ENCODE measurements at regions not wholly inside any gene's neighbourhood (a gene's known extent, or its start where the extent isn't known, plus 50 kb on each side); places are given as distances from the start of the nearest gene placed in this dataset.
"Not testable (repeated sequence)": the region's sequence is repeated elsewhere in the genome, so short reads cannot be mapped to it uniquely, and the experiment has no call there.

DNA sequence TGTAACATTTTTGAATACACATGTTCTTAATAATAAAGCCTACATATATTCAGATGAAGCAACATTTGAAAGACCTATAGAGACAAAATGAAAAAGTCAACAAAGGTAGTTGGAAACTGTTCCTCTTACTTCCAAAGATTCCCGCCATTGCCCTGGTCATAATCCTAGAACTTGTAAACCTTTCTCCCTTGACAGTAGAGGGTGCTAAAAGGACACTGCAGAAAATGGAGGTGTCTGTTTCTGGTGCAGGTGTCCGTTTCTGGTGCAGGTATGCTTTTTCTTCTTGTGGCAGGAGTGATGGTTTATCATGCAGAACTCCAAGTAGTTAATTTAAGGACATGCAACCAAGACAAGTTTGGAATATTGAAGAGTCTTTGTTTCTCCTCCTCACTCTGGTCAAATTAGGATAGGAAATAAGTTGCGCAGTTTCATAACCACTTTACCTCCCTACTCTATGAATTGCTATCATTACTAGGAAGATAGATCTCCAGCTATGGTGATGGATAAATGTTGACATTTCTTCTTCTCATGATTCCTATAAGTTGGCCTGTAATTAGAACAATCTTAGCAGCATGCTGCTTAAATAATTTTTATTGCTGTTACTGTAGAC lies 56.0 kb upstream of the FAM174A start:
- DNase-seq = no peak

DNA sequence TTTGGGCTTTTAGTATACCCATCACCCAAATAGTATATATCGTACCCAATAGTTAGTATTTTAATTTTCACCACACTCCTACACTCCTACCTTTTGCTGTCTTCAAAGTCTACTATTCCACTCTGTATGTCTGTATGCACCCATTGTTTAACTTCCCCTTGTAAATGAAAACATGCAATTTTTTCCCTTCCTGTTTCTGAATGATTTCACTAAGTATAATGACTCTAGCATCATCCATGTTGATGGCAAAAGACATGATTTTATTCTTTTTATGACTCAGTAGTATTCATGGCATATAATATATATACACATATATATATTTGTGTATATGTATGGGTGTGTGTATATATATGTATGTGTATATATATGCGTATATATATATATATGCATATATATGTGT lies 63.1 kb upstream of the FAM174A start:
- DNase-seq = no peak

DNA sequence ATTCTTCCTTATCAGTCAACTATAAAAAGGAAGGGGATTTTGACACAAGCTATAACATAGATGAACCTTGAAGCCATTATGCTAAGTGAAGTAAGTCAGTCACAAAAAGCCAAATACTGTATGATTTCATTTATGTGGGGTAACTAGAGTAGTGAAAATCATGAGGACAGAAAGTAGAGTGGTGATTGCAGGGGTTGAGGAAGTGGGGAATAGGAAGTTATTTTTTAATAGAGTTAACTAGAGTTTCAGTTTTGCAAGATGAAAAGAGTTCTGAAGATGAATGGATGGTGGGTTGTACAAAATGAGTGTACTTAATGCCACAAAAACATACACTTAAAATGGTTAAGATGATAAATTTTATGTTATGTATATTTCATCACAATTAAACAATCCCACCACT lies 65.4 kb upstream of the FAM174A start:
- DNase-seq = no peak

DNA sequence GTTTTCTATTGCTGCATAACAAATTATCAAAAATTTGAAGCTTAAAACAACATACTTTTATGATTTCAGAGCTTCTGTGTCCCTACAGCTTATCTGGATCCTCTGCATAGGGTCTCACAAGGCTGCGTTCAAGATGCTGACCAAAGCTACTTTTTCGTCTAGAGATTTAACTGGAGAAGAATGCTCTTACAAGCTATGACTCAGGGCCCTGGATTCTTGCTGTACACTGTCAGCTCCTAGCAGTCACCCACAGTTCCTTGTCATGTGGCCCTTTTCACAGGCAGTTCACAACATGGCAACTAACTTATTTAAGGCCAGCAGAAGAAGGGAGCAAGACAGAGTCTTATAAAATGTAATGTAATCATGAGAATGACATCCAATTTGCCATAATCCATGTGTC lies 70.8 kb upstream of the FAM174A start:
- no peak for DNase-seq

DNA sequence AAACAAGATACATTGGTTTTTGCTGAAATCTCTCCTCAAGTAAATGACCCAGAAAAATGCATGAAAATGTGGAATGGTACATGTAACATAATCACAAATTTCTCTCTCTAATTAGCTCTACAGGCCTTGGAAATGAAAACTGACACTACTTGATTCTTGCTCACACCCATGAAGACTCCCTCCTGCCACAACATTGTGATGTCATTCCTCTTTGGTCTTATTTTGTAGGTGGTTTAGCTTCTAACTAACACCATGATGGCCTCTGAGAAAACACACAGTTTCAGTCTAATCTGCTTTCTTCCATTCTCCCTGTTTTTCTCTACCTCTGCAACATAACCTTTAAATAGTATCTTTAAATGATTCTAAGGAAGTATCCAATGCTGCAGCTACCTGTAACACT lies 78.6 kb upstream of the FAM174A start:
- DNase-seq = no peak

DNA sequence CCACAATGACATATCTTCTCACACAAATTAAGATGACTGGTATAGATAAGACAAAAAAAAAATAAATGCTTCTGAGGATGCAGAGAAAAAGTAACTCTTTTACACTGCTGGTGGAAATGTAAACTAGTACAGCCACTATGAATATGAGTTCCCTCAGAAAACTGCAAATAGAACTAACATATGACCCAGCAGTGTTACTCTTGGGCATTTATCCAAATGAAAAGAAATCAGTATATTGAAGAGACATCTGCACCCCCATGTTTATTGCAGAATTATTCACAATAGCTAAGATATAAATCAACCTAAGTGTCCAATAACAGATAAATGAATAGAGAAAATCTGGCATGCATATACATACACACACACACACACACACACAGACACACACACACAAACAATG lies 83.0 kb upstream of the FAM174A start:
- DNase-seq = no peak

DNA sequence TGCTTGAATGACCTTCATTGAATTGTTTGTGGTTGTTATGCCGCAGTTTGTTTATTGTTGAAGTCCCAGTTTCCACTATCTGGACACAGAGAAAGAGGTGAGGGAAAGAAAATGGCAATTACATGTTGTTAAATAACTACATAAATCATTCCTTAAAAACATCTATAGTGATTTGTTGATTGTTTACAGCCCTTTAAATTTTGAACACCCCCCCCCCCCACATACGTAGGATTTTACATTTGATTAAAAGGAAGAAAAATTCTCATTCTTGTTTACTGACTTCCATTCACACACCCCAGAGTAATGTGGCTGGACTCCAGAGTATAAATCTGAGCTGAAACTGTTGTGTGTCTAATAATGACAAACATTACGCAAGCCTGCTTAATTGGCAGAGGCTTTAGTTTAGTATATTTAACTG lies 87.1 kb upstream of the FAM174A start:
- DNase-seq = no peak

DNA sequence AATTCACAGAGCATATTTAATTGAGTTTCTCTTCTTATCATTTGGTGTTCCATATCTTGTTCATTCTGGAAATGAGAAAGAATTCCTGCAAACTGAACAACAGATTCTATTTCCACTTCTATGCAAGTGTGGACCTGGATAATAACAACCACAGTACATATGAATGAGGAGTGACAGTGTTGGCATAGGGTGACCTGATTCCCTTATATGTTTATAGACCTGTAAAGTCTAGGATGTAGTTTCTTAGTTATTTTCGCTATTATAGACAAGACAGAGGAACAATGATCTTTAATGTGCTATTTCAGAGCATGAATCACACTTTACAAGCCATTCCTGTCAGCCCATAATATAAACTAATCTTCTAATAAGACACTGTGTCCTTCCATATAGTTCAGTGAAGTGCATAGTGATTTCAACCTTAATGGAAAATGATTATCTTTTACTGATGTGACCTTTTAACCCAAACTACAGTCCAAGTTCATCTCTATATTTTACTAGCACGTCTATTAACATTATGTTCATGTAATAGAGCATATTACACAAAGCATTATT lies 88.2 kb upstream of the FAM174A start:
- DNase-seq = no peak

DNA sequence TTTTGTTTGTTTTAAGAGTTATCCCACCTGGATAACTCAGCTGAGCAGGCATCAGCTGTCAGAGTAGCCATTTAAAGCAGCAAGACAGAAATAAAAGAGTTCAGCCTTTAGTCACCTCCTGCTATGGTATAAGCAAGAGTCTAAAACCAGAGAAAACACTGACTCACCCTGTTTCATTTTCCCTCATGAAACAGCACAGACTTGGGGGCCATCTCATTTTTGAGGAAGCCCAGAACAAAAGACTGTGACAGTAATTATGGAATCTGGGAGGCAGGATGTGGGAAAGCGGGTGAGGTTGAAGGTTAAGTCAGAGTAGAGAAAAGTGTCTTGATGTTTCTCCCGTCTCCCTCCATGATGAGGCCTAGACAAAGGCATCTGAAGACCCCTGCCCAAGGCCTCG lies 90.2 kb upstream of the FAM174A start:
- no peak for DNase-seq

DNA sequence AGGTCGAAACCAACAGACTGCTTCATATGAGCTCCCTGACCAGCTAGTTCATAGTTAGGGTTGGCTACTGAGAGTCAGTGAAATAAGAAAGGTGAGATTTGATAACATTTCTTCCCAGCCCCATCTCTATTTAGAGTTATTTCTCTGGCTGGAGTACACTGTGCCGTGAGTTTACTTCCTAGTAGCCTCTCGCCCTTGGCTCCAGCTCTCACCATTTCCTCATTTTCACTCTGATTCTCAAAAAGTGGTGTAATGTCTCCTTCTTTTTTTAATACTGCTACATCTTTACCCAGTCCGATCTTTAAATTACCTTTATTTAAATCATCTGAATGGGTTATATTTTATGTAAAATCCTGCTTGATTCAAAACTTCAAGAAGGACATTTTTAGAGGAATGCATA lies 100.4 kb upstream of the FAM174A start:
- DNase-seq = no peak

DNA sequence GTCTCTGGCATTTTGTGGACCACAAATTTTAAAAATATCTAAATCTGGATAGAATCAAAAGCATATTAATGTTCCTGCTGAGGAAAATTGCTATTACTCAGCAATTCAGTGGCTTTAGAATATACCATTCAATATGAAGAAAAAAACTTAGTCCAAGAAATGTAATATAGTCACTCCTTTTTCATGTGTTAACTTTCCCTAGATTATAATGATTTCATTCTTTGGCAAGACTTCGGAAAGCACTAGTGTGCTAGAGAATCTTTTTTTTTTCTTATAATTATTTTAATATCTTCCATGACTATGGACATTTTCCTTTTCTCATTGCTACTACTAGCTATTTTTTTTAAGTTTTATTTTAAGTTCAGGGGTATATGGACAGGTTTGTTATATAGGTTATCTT lies 102.4 kb upstream of the FAM174A start:
- DNase-seq = no peak

DNA sequence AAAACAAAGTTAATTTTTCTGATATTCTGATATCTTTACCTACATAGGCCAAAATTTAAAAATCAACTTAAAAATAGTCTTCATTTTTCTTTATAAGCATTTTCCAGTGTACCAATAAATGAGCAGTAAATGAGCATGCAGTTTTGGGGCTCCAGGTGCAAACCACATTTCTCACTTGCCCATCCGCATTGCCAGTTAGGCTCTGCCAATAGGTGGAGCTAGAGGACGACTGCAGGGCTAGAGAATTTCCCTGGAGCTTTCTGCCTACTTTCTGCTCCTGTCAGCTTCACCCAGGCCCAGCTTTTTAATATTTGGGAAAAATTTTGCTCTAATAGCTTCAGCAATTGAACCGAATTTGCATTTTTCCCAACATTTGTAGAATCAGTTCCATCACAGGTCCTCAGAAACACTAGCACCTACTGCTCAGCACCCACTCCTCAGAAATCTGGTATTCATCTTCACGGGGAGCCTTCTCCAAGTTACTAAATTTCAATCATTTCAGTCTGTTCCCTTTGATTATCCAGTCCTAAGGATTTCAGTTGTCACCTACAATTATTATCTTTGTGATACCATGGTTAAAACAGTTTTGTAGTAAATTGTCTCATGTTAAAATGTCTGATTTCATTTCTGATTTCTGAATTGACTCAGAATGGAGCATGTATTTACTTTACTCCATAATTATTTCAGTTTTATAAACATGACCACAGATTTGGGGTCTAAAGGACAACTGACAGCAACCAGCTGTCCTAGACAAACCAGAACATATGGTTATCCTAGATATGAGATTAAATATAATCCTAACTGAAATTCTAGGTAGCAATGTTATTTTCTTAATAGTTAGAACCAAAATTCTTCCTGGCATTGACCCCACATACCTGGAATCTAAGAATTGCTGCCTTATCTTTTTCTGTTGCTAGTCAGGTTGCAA lies 104.6 kb upstream of the FAM174A start:
- no peak for DNase-seq

DNA sequence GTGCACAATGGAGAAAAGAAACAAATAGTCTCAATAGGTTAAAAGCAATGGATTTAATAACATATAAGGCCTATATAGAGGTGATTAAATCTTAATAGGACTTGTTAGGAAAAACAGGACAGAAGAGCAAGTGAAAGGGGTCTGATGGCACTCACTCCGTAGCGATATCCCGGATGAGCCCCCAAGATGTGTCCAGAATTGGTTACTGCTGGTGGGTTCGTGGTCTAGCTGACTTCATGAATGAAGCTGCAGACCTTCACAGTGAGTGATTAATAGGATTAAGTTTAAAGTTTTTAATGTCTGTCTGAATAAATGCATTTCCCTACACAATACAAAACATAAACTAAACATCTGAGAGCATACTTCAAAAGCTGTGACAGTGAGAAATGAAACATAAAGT lies 110.4 kb upstream of the FAM174A start:
- DNase-seq = no peak

DNA sequence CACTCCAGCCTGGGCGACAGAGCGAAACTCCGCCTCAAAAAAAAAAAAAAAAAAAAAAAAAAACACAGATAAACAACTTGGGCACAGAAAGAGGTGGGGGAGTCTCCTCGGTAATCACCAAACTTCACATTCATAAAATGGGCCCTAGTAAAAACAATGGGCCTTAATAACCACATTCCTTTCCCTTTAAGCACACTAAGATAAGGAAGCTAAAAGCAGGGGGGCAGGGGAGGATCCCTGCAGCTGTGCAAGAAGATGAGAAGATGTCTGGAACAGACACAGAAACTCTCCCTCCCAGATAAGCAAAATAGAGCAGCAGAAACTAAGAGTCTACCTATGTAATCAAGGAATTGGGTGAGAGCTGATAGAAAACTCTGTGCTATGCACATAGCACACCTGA lies 111.2 kb upstream of the FAM174A start:
- no peak for DNase-seq

DNA sequence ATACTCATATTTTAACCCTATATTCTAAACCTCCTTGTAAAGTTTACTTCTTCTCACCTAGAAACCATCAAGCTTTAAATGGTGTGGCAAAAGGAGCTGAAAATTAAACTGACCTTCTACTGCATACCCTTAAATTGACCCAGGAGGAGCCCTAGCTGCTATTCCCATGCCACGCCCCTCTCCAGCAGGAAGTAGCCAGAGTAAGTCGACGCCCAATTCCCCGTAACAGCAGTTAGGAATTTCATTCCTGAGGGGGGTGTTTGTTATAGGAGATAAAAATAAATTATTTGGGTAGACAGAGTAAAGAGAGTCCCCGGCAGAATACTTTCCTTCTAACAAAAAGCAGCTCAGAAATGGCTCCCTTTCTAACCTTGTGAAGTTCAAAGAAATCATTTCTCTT lies 111.8 kb upstream of the FAM174A start:
- no peak for DNase-seq

DNA sequence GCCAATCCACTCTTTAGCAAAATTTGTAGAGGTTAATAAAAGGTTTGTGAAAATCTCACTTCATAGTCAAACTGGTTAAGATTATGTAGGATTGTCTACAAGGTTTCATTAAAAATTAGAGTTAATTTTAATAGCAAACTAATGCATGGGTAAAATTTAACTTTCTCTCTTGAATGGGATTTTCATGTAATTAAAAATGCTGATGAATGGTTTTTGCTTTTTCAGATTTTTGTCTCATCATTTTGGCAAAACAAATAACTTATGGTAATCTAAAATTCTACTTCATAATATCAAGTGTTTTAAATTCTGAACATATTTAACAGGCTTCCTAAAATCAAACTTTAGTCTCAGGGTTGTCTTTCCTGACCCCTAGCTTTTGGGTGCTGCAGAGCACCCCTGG lies 113.8 kb upstream of the FAM174A start:
- DNase-seq = no peak

DNA sequence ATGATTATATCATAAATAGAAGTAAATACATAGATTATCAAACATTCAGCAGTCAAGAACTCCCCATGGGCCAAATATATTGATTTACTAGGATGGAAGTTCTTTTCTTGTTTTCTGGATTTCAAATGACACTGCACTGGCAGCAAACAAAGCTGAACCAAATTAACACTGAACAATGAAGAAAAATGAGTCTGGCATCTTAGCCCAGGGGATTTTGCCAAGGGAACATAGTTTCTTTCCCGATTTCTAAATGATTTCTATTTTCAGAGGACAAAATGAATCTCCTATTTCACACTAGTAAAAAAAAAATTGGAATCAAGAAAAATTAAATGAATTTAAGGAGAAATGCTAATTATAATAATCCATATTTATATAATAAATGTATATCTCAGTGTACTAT lies 116.9 kb upstream of the FAM174A start:
- DNase-seq = no peak

DNA sequence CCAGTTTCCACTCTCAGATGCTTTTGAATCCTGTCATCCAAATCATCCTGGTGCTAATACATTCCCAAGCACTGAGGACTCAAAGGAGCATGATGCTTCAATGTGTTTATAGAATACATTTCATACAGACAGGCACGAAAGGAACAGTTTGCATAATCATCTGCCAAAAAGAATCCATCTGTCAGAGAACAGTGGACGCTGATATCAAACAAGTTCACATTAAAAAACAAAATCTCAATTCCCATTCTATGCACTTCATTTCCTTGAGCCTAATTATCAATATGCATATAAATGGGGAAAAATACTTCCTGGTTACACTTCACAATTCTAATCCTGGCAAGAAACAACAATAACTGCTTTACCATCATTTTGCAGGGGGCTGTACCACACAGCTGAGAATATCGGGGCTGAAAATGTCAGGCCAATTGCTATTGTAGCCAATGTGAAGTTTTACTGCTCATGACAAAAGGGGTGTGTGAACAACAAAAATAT lies 125.5 kb upstream of the FAM174A start:
- DNase-seq = no peak

DNA sequence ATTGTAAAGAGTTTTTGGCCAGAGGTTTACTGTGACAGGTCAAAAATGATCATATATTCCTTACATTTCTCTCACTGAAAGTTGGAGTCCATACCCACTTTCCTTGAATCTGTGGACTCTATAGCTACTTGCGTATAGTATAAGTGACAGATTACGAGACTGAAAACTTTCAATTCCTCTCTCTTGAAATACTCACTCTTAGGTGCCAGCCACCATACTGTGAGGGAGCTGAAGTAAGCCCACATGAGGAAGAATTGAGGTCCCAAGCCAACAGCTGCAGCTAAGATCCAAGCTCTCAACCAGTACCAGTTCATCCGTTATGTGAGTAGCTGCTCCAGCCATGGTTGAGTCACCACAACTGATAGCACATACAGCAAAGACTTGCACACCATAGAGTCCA lies 128.1 kb upstream of the FAM174A start:
- DNase-seq = no peak

DNA sequence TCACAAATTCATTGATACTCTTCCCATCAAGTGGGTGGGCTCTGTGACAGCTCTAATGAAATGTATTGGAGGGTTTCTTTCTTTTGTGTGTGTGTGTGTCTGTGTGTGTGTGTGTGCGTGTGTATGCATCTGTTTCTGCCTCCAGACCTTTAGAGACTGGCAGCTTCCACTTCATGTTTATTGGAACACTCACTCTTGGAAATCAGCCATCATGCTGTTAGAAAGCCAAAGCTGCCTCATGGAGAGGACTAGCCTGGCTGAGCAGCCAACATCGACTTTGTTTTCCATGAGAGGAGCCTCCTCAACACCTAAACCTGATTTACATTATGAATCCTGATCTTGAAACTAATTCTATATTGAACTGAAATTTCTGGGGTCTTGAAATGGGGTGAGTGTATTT lies 128.5 kb upstream of the FAM174A start:
- no peak for DNase-seq

DNA sequence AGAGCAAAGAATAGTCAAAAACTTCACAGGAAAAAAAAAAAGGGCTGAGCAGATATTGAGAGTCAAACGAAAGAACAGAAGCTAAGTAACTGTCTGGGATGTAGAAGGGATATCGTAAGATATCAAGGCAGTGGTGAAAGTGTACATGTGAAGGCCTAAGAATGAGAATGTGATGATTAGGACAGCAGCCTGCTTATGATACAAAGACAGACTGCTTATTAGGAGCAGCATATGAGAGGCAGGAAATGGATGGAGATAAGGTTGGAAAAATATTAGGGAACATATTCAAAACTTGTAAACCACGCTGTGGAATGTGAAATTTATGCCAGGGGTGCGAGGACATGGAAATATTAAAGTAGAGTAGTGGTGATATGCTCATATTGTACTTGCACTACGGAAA lies 133.1 kb upstream of the FAM174A start:
- DNase-seq = no peak

DNA sequence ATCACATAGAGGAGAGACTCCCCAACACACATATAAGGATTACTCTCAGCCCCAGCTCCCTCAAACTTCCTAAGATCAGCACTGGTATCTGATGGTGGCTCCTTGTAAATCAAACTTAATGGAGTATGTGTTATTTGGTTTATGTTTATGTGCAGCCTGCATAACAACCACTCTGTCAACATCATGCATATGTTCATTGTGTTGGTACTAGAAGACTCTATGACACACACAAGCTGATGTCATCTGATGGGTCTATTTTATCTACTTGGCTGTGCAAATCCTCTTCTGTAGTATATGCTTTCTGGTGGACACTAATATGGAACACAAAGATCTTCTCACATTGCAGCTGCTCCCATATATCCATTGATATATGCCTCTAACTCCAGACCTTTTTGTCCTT lies 134.0 kb upstream of the FAM174A start:
- DNase-seq = no peak

DNA sequence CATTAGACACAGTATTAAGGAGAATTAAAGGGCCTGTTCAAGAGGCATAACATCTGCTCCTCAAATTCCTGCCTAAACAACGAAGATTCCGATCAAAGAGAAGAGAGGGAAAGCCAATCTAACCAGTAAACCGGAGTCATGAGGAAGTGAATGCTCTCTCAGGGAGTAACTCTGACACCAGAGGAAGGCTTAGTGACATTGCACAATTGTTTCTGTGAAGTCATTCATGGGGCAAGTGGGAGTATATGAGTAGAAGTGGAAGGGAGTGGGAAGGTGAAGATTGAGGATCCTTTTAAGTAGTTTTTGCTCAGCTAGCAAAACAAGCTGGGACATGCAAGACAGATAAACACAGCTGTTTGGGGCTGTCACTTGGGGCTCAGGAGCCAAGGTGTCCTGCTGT lies 136.4 kb upstream of the FAM174A start:
- DNase-seq = not testable (repeated sequence)

DNA sequence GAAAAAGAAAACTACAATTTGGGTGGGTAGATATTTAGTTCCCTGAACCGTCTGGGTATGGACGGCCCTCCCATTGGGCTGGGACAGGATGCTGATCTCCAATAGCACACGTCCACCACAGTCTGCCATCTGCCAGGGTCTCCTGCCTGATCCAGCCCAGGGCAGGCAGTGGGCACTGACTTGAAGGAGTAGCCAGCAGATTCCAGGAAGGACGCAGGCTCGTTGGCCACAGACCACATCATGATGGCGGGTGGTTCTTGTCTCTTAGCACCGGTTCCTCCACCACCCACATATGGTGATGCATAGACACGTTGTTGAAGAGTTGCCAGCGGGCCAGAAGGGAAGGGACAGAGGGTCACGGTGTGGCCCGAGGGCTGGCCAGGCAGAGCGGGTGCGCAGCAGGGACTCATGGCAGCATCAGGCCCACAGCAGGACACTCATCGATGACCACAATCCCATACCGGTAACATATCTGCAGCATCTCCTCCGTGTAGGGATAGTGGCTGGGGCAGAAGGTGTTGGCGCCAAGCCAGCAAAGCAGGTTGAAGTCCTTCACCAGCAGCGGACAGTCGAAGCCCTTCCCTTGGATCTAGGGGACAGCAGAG lies 155.8 kb upstream of the FAM174A start:
- DNase-seq = not testable (repeated sequence)

Data from right forelimb (tissue), 1 donor.